PC-9 (cell line): ENCODE measurements at regions not wholly inside any gene's neighbourhood (a gene's known extent, or its start where the extent isn't known, plus 50 kb on each side); places are given as distances from the start of the nearest gene placed in this dataset.

Source experiments
- BruUV-seq: library from RNA; stranded (reverse); fragments of 400-500 nt; replicated peaks from 2 replicates; lab custom pipeline; 2021; lab: Mats Ljungman, UMichigan
- CTCF ChIA-PET: fragments of 300-600 bp; sonication (Branson Sonifier 250); formaldehyde crosslinking; loops from one replicate; lab custom pipeline; 2022; ENCODE audit warnings: antibody characterized with exemption; lab: Charles Lee
- POLR2A ChIA-PET: fragments of 300-600 bp; sonication (Branson Sonifier 250); formaldehyde crosslinking; loops from one replicate; lab custom pipeline; 2022; ENCODE audit warnings: antibody characterized with exemption; ENCODE audit not compliant: unreplicated experiment; lab: Charles Lee
- DNase-seq, 2 experiments: peaks; one replicate each; pipeline versions ENCODE4 v3.0.0 to v3.0.0-alpha.2; 2015 to 2022; ENCODE audit warnings: mixed read lengths in 1 of 2
- H2AFZ ChIP-seq: fragments of 200-600 bp; sonication (generic); 2 replicates; pipeline ENCODE4 v1.8.1; 2017; ENCODE audit warnings: antibody characterized with exemption
- H3F3A ChIP-seq: fragments of 200-600 bp; sonication (generic); 2 replicates; pipeline ENCODE4 v1.8.1; 2017; ENCODE audit warnings: antibody characterized with exemption, mild to moderate bottlenecking, low read depth; ENCODE audit not compliant: insufficient read depth
- H3K27ac ChIP-seq: fragments of 200-600 bp; sonication (generic); 2 replicates; pipeline ENCODE4 v1.6.1; 2016; ENCODE audit warnings: mixed run types
- H3K27me3 ChIP-seq: fragments of 200-600 bp; sonication (generic); 2 replicates; pipeline ENCODE4 v1.6.1; 2016; ENCODE audit warnings: low read depth, mixed run types; ENCODE audit not compliant: insufficient read depth
- H3K36me3 ChIP-seq: fragments of 200-600 bp; sonication (generic); 2 replicates; pipeline ENCODE4 v1.6.1; 2016; ENCODE audit warnings: low read depth, mixed run types
- H3K4me1 ChIP-seq: fragments of 200-600 bp; sonication (generic); replicated peaks from 2 replicates; pipeline ENCODE4 v1.6.1; 2016; ENCODE audit warnings: mixed run types; ENCODE audit not compliant: insufficient read depth
- H3K4me2 ChIP-seq: fragments of 200-600 bp; sonication (generic); 2 replicates; pipeline ENCODE4 v1.6.1; 2017; ENCODE audit warnings: mixed run types
- H3K4me3 ChIP-seq: fragments of 200-600 bp; sonication (generic); 2 replicates; pipeline ENCODE4 v1.6.1; 2016; ENCODE audit warnings: mixed run types
- H3K79me2 ChIP-seq: fragments of 200-600 bp; sonication (generic); 2 replicates; pipeline ENCODE4 v1.6.1; 2017; ENCODE audit warnings: low read depth, mixed run types
- H3K9me2 ChIP-seq: fragments of 200-600 bp; sonication (generic); 2 replicates; pipeline ENCODE4 v1.8.1; 2017; ENCODE audit warnings: mild to moderate bottlenecking; ENCODE audit not compliant: insufficient read depth
- H3K9me3 ChIP-seq: fragments of 200-600 bp; sonication (generic); 2 replicates; pipeline ENCODE4 v1.8.1; 2016; ENCODE audit warnings: low read depth; ENCODE audit not compliant: insufficient read depth
- H4K20me1 ChIP-seq: fragments of 200-600 bp; sonication (generic); 2 replicates; pipeline ENCODE4 v1.8.1; 2017; ENCODE audit not compliant: insufficient read depth
- CTCF ChIP-seq: fragments of 200-600 bp; sonication (generic); conservative IDR thresholded peaks from 2 replicates; pipeline ENCODE4 v1.6.1; 2017; ENCODE audit warnings: mixed run types, antibody characterized with exemption, mild to moderate bottlenecking, moderate library complexity
- EZH2 ChIP-seq: fragments of 200-600 bp; sonication (generic); IDR thresholded peaks from 2 replicates; pipeline ENCODE4 v1.8.0; 2017; ENCODE audit warnings: antibody characterized with exemption, low read depth
- intact Hi-C: fragments of 100-400 bp; cut with micrococcal nuclease; formaldehyde crosslinking; loops from one replicate; pipeline ENCODE4 v1.10.0; 2022; ENCODE audit not compliant: unreplicated experiment

GRCh38 chr4:180330521-180330920, 1912.7 kb upstream of the TENM3 start:
- no peaks in the 10 kb centered on the region for H3K4me1 ChIP-seq
- no peak overlapping the region for H3K27ac ChIP-seq
- H3F3A ChIP-seq = no peaks in the 10 kb centered on the region
- no peak overlapping the region for H3K4me2 ChIP-seq
- no peaks in the 10 kb centered on the region for H3K79me2 ChIP-seq
- no peaks in the 10 kb centered on the region for H3K36me3 ChIP-seq
- no peaks in the 10 kb centered on the region for H3K9me2 ChIP-seq
- H2AFZ ChIP-seq = no peak overlapping the region
- H3K4me3 ChIP-seq = no peak overlapping the region
- H3K9me3 ChIP-seq = no peaks in the 10 kb centered on the region
- BruUV-seq = no TSS peak
- intact Hi-C loops = no loop called here
- POLR2A ChIA-PET = no interaction called here
- CTCF ChIA-PET = no interaction called here
- H4K20me1 ChIP-seq = no peaks in the 10 kb centered on the region
- H3K27me3 ChIP-seq = no peaks in the 10 kb centered on the region
- TF ChIP-seq CTCF = no peak
- TF ChIP-seq EZH2 = no peak
- DNase-seq = no peak

- CTCF ChIA-PET = no interaction called here
- Histone ChIP-seq H3K9me3 (no peaks in the 10 kb centered on the region), H3K9me2 (no peaks in the 10 kb centered on the region), H3K27ac (no peak overlapping the region), H3K4me2 (no peak overlapping the region), H3K4me1 (no peaks in the 10 kb centered on the region), H2AFZ (no peak overlapping the region), H3K79me2 (no peaks in the 10 kb centered on the region), H3K27me3 (no peaks in the 10 kb centered on the region), H3K36me3 (no peaks in the 10 kb centered on the region), H4K20me1 (no peaks in the 10 kb centered on the region), H3F3A (no peaks in the 10 kb centered on the region), H3K4me3 (no peak overlapping the region)
- no TSS peak for BruUV-seq
- TF ChIP-seq CTCF (no peak), EZH2 (no peak)
- POLR2A ChIA-PET = no interaction called here
- intact Hi-C loops = no loop called here
- no peak for DNase-seq
These were observed 1910.0 kb upstream of the TENM3 start for GRCh38 chr4:180333162-180333561.

GRCh38 chr4:180335566-180335965, 1907.6 kb upstream of the TENM3 start:
- BruUV-seq = no TSS peak
- intact Hi-C loops = no loop called here
- Histone ChIP-seq H3F3A (no peaks in the 10 kb centered on the region), H2AFZ (no peak overlapping the region), H3K27me3 (no peaks in the 10 kb centered on the region), H3K4me2 (no peak overlapping the region), H3K9me2 (no peaks in the 10 kb centered on the region), H4K20me1 (no peaks in the 10 kb centered on the region), H3K9me3 (no peaks in the 10 kb centered on the region), H3K79me2 (no peaks in the 10 kb centered on the region), H3K27ac (no peak overlapping the region), H3K4me3 (no peak overlapping the region), H3K4me1 (no peaks in the 10 kb centered on the region), H3K36me3 (no peaks in the 10 kb centered on the region)
- DNase-seq = no peak
- CTCF ChIA-PET = no interaction called here
- TF ChIP-seq EZH2 = no peak
- TF ChIP-seq CTCF = no peak
- POLR2A ChIA-PET = no interaction called here
